ENCODE measurements at regions not wholly inside any gene's neighbourhood (a gene's known extent, or its start where the extent isn't known, plus 50 kb on each side); places are given as distances from the start of the nearest gene placed in this dataset.

DNA sequence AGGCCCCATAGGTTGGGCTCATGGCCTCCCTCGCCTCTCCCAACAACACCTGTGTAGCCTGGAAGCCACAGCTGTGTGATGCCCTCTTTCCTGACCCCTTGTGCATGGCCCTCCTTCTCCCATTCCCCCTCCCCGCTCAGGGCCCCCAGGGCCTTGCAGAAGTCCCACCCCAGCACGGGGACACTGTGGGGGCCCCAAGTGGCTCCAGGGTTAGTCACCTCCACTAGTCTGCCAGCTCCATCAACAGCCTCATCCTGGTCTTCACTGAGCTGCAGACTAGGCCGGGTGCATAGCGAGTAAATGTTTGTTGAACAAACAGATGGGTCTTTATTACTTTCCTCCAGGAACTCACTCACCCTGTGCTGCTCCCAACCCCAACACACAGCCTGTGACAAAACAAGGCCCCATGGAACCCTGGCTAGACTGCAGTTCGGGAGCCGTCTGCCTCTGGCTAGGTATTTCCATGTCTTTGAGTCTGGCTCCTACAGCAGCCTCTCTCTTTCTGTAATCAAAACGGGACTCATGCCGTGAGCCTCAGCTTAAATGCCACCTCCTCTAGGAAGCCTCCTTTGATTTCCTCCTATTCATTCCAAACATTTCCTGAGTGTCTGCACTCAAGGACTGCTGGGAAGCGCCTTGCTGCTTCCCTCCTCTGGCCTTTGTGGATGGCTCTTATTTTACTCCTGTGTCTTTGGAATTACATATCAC, 109.9 kb upstream of the ID2 start:
- TF ChIP-seq, protein P1, sequence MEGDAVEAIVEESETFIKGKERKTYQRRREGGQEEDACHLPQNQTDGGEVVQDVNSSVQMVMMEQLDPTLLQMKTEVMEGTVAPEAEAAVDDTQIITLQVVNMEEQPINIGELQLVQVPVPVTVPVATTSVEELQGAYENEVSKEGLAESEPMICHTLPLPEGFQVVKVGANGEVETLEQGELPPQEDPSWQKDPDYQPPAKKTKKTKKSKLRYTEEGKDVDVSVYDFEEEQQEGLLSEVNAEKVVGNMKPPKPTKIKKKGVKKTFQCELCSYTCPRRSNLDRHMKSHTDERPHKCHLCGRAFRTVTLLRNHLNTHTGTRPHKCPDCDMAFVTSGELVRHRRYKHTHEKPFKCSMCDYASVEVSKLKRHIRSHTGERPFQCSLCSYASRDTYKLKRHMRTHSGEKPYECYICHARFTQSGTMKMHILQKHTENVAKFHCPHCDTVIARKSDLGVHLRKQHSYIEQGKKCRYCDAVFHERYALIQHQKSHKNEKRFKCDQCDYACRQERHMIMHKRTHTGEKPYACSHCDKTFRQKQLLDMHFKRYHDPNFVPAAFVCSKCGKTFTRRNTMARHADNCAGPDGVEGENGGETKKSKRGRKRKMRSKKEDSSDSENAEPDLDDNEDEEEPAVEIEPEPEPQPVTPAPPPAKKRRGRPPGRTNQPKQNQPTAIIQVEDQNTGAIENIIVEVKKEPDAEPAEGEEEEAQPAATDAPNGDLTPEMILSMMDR (IDR thresholded peaks at IDR 0.05; ENCODE audit: low read depth, low read length): no peak
- TF ChIP-seq POLR2A (IDR thresholded peaks at IDR 0.05; ENCODE audit: extremely low read depth, insufficient read length): no peak
- TF ChIP-seq MYC (IDR thresholded peaks at IDR 0.05; ENCODE audit: low read depth, low read length): no peak
- TF ChIP-seq, protein P2, sequence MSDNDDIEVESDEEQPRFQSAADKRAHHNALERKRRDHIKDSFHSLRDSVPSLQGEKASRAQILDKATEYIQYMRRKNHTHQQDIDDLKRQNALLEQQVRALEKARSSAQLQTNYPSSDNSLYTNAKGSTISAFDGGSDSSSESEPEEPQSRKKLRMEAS (IDR thresholded peaks at IDR 0.05; ENCODE audit: low read depth, low read length): no peak

Measured in NB4 (cell line).